NCI-H2196 treated with DMSO at 0.1 percent for 48 hours (cell line): ENCODE measurements at regions not wholly inside any gene's neighbourhood (a gene's known extent, or its start where the extent isn't known, plus 50 kb on each side); places are given as distances from the start of the nearest gene placed in this dataset.

Source experiments
- DNase-seq: peaks from one replicate; lab custom pipeline; 2025; ENCODE audit not compliant: unreplicated experiment; lab: John Stamatoyannopoulos, UW

- no peak for DNase-seq
Measured at GRCh38 chr6:156311291-156311690, 465.9 kb upstream of the ARID1B start.

GRCh38 chr6:156310701-156311100 is 466.5 kb upstream of the ARID1B start:
- no peak for DNase-seq

- DNase-seq, result no peak
Measured at GRCh38 chr6:156309017-156309416, 468.2 kb upstream of the ARID1B start.

- no peak for DNase-seq
Measured at GRCh38 chr6:156308604-156309003, 468.6 kb upstream of the ARID1B start.

- DNase-seq, result no peak
Measured at GRCh38 chr6:156306531-156306930, 470.6 kb upstream of the ARID1B start.

GRCh38 chr6:156283091-156283490 is 494.1 kb upstream of the ARID1B start:
- no peak for DNase-seq

- no peak for DNase-seq
Measured at GRCh38 chr6:156282087-156282486, 495.1 kb upstream of the ARID1B start.

GRCh38 chr6:156281266-156281665 is 495.9 kb upstream of the ARID1B start:
- DNase-seq, result no peak

GRCh38 chr6:156280065-156280464 is 497.1 kb upstream of the ARID1B start:
- no peak for DNase-seq

- no peak for DNase-seq
Measured at GRCh38 chr6:156279261-156279969, 497.8 kb upstream of the ARID1B start.

- no peak for DNase-seq
Measured at GRCh38 chr6:156273065-156273711, 504.0 kb upstream of the ARID1B start.

- DNase-seq, result no peak
Measured at GRCh38 chr6:156269751-156270369, 507.3 kb upstream of the ARID1B start.

- DNase-seq, result no peak
Measured at GRCh38 chr6:156268849-156269248, 508.3 kb upstream of the ARID1B start.

- no peak for DNase-seq
Measured at GRCh38 chr6:156262014-156262413, 515.2 kb upstream of the ARID1B start.

- DNase-seq, result no peak
Measured at GRCh38 chr6:156260815-156261214, 516.4 kb upstream of the ARID1B start.

- DNase-seq, result no peak
Measured at GRCh38 chr6:156258981-156259380, 518.2 kb upstream of the ARID1B start.

GRCh38 chr6:156256161-156256560 is 521.0 kb upstream of the ARID1B start:
- DNase-seq, result no peak

- DNase-seq, result no peak
Measured at GRCh38 chr6:156254240-156254639, 522.9 kb upstream of the ARID1B start.

GRCh38 chr6:156250593-156250992 is 526.6 kb upstream of the ARID1B start:
- no peak for DNase-seq

- DNase-seq, result no peak
Measured at GRCh38 chr6:156242206-156242605, 535.0 kb upstream of the ARID1B start.

- no peak for DNase-seq
Measured at GRCh38 chr6:156231026-156231765, 546.0 kb upstream of the ARID1B start.

GRCh38 chr6:156219973-156220372 is 557.2 kb upstream of the ARID1B start:
- no peak for DNase-seq
